ENCODE measurements at regions not wholly inside any gene's neighbourhood (a gene's known extent, or its start where the extent isn't known, plus 50 kb on each side); places are given as distances from the start of the nearest gene placed in this dataset.
"Not testable (repeated sequence)": the region's sequence is repeated elsewhere in the genome, so short reads cannot be mapped to it uniquely, and the experiment has no call there.

DNA sequence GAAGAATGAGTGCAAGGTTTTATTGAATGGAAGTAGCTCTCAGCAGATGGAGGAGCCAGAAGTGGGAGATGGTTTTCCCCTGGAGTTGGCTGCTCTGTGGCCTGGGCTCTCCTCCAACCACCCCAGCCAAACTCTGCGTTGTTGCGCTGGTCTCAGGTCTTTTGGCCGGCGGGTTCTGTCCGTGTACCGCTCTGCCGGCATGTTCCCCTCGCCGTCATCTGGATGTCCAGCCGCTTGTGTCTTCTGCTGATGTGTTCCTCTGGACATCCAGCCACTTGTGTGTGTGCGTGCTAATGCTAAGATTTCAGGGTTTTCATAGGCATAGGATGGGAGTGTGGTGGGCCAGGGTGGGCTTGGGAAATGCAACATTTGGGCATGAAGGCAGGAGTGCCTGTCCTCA lies 1311.3 kb upstream of the TMEFF2 start:
- no peak for DNase-seq

DNA sequence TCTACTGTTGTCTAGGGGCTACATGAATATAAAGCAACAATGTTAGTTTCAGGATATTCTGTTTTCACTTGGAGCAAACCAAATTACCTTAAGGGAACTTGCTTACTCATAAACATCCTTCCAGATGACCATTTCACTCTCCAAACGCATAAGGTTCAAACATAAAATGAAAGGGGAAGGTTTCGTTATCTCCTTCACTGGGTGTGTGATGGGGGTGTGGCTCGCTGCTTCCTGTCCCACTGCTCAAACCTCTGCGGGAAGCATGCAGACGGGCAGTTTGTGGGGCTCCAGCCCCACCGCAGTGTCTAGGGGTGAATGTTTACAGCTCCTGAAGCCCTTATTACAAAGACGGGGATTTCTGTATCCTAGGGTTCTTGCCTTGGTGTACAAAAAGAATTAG lies 1310.9 kb upstream of the TMEFF2 start:
- DNase-seq, result no peak

DNA sequence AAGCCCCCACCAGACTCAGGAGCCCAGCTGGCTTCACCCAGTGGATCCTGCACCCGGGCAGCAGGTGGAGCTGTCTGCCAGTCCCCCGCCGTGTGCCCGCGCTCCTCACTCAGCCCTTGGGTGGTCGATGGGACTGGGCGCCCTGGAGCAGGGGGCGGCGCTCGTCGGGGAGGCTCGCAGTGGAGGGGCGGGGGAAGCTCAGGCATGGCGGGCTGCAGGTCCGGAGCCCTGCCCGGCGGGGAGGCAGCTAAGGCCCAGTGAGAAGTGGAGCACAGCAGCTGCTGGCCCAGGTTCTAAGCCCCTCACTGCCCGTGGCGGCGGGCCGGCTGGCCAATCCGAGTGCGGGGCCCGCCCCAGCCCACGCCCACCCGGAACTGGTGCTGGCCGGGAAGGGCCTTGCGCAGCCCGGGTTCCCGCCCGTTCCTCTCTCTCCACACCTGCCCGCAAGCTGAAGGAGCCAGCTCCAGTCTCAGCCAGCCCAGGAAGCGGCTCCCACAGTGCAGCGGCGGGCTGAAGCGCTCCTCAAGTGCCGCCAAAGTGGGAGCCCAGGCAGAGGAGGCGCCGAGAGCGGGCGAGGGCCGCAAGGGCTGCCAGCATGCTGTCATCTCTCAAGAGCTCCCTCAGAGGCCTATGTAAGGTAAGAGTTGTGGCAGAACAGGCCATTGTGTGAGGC lies 1307.8 kb upstream of the TMEFF2 start:
- peak; percentile 64 for DNase-seq

DNA sequence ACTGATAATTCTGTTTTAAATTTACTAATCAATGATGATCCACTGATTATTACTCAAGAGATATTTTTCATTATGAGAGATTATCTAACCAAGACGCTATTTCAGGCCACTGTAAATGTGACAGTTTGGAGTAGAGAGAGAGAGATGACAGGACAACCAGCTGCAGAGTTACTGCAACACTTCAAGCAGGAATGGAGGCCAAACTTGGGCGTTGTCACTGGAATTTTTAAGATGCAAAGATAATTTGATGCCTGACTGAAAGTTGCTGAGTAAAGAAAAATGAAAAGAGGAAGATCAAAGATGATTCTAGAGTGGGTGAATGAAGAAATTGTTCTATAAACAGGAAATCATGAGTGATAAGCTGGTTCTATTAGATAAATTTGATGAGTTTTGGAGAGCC lies 1302.1 kb upstream of the TMEFF2 start:
- no peak for DNase-seq

DNA sequence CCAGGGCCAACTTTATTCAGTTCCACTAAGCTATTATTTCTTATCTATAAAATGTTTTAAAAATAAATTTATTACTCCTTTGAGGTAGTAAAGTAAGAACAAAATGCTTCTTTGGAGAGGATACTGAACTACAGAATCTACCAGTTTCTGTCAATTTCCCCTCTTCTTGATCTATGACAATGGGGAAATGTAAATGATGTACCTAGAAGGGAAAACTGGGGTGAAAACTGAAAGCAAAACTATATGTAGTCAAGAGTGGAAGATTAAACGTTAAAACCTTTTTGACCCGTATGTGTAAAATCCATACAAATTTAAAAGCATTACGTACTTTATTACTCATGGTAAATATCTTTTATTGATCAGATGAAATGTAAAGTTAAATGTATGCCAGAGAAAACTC lies 1287.8 kb upstream of the TMEFF2 start:
- no peak for DNase-seq

DNA sequence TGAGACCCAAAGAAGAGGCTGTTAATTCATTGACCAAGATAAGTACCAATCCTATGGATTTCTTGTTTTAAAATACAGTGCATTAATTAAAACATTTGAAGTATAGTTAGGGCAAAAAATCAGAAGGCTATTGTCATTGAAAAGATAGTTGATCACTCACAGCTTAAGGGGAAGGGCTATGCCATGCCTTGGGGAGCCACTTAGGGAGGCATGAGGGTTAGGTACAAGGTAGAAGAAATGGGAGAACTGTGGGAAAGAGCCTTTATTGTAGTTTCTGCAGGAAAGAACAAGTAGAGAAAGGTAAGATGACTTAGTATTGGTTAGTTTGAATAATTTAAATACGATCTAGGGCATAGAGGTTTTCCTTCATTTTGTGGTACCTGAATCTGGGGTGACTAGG lies 1285.5 kb upstream of the TMEFF2 start:
- no peak for DNase-seq

DNA sequence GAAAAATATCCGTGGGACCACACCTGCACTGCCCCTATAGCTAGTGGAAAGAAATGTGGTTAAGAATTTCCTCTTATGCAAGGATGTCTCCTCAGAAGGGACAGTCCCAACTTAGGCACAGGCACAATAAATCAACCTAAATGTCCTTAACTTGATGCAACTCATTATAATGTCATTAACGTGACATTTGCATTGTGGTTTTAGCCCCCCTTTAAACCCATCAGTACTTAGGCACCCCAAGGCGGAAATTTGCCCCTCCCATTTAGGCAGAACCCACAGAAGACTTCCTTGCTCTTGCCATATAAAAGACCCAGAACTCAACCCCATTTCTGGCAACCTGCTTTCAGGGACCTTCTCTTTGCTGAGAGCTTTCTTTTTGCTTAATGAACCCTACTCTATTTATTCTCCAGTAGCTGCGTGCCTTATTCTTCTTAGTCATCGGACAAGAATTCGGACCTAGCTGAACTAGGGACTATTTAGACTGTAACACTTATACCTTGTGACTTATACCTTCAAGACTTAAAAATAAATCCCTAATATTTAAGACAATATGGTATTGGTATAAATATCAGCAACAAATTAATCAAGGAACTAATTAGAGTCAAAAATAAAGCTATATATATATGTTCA lies 1281.6 kb upstream of the TMEFF2 start:
- DNase-seq, result no peak

DNA sequence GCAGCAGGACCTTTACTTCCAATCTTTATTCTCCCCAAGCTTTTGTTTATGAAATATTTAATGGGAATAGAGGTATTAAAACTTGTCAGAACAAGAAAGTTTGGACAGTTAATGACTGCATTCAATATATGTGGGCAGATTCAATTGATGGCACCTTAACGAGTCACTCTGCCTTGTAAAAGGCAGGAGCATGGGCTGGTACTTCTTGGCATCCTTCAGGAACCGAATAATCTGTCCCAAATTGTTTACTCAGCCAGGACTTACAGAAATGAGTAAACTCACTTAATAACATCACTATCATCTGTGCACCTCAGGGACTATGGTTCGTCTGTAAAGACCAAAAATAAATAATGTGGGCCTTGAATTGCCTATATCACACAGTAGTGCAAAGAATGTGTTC lies 1280.3 kb upstream of the TMEFF2 start:
- DNase-seq, result no peak

DNA sequence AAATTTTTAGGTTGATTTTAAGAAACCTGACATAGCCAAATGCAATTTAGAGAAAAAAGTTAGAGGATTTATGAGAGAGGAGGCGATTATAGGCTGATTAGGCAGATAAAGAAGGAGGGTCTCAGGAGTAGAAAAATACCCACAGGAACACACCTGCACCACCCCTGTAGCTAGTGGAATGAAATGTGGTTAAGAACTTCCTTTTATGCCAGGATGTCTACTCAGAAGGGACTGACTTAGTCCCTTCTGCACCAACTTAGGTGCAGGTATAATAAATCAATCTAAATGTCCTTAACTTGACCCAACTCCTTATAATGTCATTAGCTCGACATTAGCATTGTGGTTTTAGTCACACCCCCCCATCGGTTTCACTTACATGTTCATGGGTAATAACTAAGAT lies 1274.5 kb upstream of the TMEFF2 start:
- no peak for DNase-seq

DNA sequence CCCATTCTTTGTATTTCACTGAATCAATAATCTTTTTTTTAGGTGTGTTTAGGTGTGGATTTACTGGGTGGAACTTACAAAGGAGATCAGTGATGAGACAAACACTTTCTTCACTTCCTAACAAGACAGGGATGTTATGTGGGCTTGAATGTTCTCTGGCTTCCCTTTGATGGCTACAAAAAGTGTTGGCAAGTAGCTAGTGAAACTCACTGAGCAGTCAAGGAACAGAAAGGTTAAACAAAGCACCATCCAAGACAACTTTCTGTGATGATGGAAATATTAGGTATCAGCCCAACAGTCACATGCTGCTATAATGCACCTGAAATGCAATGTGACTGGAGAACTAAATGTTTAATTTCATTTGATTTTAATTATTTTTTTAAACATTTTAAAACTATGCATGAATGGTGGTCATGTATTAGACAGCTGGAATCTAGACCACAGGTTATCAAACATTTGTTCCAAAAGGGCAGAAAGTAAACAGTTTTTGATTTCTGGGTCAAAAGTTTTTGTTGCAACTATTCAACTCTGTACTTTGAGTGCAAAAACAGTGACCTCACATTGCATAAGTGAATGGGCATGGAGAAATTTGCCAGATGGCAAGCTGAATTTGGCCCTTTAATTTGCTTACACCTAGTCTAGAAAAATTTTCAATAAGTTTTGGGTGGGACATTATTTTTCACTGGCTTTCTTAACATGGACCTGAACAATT lies 1272.7 kb upstream of the TMEFF2 start:
- DNase-seq, result no peak

DNA sequence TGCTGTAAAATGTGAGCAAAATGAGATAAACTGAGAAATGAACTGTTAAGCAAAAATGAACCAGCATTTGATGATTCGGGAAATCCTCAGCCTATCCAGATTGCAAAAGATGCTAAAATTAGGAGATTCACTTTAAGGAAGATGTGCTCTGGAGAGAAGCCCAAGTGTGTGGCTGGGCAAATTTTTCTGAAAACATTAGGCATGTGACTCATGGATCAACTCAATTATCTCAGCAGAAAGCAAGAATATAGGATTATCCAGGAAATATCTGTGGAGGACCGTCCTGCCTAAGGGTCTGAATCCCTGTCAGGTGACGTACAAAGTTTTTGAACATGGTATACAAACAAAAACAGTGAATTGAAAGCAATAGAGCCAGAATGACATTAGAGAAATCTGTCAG lies 1268.3 kb upstream of the TMEFF2 start:
- no peak for DNase-seq

DNA sequence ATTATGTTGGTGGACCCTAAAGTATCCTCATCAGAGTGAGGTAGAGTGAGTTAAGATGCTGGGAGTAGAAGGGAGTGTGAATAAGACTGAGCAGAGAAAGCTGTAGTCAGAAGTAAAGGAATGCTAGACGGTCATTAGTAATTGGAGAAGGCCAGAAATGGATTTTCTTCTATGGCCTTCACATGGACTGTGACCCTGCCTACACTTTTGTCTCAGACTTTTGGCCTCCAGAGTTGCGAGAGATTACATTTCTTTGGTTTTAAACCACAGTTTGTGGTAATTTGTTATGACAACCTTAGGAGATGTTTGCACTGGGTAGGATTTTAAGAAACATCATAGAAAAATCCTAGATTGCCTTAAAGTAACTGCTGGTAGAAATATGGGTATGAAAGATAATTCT lies 1267.7 kb upstream of the TMEFF2 start:
- DNase-seq, result no peak

DNA sequence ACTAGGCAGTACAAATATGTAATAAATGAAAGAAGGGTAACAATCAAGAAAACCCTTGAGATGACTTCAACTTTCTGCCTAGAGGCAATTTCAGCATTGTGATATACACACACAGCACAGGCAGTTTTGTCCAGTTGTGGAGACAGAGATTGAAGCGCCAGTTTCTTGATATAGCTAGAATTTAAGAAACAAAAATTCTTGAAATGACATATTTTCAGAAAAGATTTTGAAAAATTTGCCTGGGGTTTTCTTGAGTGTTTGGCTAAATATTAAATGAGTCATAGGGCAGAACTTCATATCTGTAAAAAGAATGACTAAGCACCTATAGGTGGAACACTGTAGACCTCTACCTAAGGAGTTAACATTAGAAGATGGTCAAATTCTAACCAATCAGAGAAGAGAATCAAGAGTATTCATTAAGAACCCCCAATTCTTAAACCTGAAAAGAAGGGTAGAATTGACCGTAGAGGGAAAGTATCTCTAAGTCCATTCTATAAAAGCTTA lies 1266.8 kb upstream of the TMEFF2 start:
- DNase-seq, result no peak

DNA sequence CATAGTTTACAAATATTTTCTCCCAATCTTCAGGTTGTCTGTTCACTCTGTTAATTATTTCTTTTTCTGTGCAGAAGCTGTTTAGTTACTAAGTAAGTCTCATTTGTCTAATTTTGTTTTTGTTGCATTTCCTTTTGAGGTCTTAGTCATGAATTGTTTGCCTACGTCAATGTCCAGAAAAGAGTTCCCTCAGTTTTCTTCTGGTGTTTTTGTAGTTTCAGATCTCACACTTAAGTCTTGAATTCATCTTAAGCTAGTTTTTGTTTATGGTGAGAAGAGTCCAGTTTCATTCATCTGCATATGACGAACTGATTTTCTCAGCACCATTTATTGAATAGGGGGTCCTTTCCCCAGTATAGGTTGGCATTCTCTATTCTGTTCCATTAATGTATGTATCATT lies 1252.2 kb upstream of the TMEFF2 start:
- DNase-seq, result no peak

DNA sequence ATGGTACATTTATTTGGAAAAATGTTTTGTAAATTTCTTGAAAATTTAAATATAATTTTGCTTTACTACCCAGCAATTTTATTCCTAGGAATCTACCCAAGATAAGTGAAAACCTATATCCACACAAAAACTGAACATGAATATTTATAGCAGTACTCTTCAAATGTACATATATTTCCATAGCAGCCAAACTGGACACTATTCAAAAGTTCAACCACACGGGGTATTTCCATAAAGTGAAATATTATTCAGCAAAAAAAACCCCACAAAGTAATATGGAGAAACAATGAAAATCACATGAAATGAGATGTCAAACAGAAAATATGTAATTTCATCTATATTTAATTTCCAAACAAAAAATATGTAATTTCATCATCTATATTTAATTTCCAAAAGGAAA lies 1247.6 kb upstream of the TMEFF2 start:
- DNase-seq, result no peak

DNA sequence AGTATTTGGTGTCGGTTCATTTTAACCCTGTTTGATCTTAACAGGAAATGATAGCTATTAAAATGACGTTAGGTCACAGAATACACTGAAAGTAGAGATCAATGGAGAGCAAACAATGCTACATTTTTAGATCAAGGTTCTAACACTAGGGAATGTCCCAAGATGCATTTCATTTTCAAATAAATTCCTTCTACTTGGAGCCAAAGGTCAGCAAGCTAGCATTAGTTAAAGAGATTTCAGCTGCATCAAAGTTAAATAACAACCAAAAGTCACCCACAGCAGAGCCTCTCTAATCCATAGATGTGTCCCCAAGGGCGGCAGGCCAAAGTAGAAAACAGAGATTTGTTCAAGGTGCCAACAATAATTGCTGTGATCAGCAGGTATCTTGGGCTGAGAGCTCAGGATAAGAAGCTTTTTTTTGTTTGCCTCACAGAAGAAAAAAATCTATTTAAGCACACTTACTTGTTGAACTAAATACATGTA lies 1233.6 kb upstream of the TMEFF2 start:
- DNase-seq, result no peak

DNA sequence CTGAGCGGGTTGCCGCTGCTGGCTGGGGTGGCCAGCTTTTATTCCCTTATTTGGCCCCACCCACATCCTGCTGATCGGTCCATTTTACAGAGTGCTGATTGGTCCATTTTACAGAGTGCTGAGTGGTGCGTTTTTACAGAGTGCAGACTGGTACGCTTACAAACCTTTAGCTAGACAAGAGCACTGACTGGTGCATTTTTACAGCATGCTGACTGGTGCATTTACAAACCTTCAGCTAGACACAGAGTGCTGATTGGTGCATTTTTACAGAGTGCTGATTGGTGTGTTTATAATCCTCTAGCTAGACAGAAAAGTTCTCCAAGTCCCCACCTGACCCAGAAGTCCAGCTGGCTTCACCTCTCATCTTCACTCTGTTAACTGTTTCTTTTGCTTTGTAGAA lies 1217.6 kb upstream of the TMEFF2 start:
- DNase-seq, result not testable (repeated sequence)

DNA sequence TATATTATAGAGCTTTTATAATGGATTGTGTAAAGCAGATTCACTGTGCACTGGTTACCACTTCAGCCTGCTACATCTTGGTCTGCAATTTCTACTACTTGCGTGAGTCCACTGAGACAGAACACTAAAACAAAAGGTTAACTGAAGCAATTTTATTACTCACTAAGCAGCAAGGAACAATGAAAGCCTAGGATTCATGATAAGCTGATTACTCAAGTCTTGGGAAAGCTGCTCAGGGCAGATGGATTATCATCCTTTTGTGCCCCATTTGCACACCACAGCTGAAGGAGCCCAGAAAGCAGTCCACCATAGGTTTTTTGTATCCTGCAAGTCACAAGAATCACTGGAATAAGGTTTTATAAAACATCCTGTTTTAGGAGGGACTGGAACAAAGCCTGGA lies 1215.2 kb upstream of the TMEFF2 start:
- no peak for DNase-seq

DNA sequence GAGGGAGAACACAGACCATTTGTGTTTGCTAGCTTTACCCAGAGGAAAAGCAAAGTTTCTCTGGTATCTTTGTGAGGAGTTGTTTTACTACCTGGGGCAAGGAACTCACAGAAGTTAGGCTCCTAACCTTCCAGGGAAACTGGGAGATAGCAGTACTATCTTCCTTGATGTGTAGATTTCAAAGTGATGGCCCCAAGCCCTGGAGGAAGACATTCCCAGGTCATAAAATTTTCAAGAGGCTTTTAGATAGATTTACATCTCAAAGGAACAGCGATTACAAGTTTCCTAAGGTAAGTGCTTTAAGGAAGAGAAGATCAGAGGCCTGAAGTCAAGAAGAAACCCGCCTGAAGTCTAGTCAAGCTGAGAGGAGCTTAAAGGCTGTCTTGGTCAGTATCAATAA lies 1187.8 kb upstream of the TMEFF2 start:
- no peak for DNase-seq

DNA sequence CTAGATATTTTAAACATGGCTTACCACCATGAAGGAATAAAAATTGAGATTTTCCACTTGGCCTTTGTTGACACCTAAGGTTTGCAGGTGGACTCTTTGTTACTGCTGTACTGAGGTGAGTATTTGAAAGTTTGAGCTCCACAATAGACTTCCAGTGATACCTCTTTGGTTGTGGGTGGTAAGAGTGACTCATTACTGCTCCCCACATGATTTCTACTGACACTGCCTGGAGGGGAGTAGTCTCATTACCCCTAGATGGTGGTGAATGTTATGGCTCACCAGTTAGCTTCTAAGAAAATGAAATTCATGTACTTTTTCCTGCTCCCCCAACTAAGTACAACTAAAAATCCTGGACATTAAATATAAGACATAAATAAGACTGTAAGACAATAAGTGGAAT lies 1183.1 kb upstream of the TMEFF2 start:
- no peak for DNase-seq

DNA sequence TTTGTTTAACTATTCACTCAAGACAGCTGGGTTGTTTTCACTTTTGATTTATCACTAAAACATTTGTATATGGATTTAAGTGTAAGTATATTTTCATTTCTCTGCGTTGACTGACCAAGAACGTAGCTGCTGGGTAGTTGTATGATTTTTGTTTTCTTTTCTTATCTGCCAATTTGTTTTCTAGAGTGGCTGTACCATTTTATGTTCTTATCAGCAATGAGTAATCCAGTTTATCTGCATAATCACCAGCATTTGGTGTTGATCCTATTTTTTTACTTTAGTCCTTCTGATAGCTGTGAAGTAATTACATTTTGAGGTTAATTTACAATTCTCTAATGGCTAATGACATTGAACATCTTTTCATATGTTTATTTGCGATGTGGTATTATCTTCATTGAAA lies 1178.4 kb upstream of the TMEFF2 start:
- no peak for DNase-seq

DNA sequence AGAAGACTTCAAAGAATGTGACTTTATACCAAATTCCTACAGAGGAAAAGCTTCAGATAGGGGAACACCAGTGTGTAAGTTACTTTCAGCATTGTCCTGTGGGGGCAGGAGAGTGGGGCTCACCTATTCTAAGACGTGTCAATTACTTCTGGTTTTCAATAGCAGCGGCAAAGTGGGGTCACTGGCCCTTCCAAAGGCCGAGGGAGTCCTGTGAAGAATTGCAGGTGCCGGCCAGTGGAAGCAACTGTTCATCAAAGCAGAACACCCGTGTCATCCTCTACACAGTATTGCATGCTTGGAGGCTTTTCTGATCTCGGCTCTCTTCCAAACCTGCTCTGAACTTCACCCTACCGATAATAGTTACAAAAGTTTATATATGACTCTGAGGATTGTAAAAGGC lies 1176.5 kb upstream of the TMEFF2 start:
- DNase-seq, result no peak

DNA sequence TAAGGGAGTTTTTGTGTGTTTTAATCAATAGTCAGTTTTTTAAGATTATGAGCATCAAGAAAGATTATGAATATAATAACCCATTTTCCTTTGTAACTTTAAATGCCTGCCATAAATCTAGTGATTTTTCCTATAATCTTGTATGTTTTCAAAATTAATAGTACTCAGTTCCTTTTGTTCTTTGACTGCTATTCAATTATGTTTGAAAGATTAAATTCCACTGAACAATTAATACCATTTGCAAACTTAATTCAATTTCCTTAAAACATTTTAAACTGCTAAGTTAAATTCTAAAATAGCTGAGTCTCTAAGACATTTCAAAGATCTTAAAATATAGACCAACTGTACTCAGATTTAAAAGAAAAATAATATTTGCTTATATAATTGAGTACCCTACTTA lies 1173.9 kb upstream of the TMEFF2 start:
- no peak for DNase-seq

DNA sequence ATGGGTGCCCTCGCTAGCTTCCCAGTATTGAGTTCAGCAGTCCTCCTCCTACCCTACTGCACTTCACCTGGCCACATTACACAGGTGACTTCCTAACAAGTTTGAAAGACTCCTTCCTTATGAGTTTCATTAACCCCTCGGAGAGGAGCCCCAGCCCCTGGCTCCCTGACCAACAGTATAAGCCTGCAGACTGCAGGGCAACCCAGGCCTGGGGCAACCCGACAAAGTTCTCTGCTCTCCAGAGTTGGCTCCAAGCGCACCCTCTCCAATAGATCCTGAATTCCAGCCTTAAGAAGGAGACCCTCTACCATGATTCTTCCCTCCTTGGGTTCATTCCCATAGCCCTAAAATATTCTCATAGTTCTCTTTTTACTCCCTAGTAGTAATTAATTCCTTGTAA lies 1162.8 kb upstream of the TMEFF2 start:
- DNase-seq, result no peak
